ENCODE measurements at regions not wholly inside any gene's neighbourhood (a gene's known extent, or its start where the extent isn't known, plus 50 kb on each side); places are given as distances from the start of the nearest gene placed in this dataset.

GRCh38 chr10:43939939-43940820 lies 291.5 kb upstream of the ZNF32 start:
- DNase-seq (ENCODE audit: low read depth): no peak
- no peak overlapping the region for H3K4me3 ChIP-seq (ENCODE audit: low read length)
- no peak for TF ChIP-seq CTCF (conservative IDR thresholded peaks at IDR 0.05; ENCODE audit: low read depth, low read length)

GRCh38 chr10:43939389-43939938 lies 290.8 kb upstream of the ZNF32 start:
- no peak for DNase-seq (ENCODE audit: low read depth)
- TF ChIP-seq CTCF (conservative IDR thresholded peaks at IDR 0.05; ENCODE audit: low read depth, low read length): no peak
- no peak overlapping the region for H3K4me3 ChIP-seq (ENCODE audit: low read length)

GRCh38 chr10:43938810-43939209 lies 290.1 kb upstream of the ZNF32 start:
- no peak for TF ChIP-seq CTCF (conservative IDR thresholded peaks at IDR 0.05; ENCODE audit: low read depth, low read length)
- DNase-seq (ENCODE audit: low read depth): no peak
- H3K4me3 ChIP-seq (ENCODE audit: low read length): no peak overlapping the region

GRCh38 chr10:43931308-43931930 lies 282.7 kb upstream of the ZNF32 start:
- DNase-seq (ENCODE audit: low read depth): no peak
- no peak for TF ChIP-seq CTCF (conservative IDR thresholded peaks at IDR 0.05; ENCODE audit: low read depth, low read length)
- no peak overlapping the region for H3K4me3 ChIP-seq (ENCODE audit: low read length)

- no peak overlapping the region for H3K4me3 ChIP-seq (ENCODE audit: low read length)
- no peak for DNase-seq (ENCODE audit: low read depth)
- TF ChIP-seq CTCF (conservative IDR thresholded peaks at IDR 0.05; ENCODE audit: low read depth, low read length): no peak
Measured at GRCh38 chr10:43930777-43931176, 282.1 kb upstream of the ZNF32 start.

- no peak for DNase-seq (ENCODE audit: low read depth)
- no peak for TF ChIP-seq CTCF (conservative IDR thresholded peaks at IDR 0.05; ENCODE audit: low read depth, low read length)
- no peak overlapping the region for H3K4me3 ChIP-seq (ENCODE audit: low read length)
Measured at GRCh38 chr10:43930243-43930642, 281.6 kb upstream of the ZNF32 start.
